ENCODE measurements at regions not wholly inside any gene's neighbourhood (a gene's known extent, or its start where the extent isn't known, plus 50 kb on each side); places are given as distances from the start of the nearest gene placed in this dataset.

DNA sequence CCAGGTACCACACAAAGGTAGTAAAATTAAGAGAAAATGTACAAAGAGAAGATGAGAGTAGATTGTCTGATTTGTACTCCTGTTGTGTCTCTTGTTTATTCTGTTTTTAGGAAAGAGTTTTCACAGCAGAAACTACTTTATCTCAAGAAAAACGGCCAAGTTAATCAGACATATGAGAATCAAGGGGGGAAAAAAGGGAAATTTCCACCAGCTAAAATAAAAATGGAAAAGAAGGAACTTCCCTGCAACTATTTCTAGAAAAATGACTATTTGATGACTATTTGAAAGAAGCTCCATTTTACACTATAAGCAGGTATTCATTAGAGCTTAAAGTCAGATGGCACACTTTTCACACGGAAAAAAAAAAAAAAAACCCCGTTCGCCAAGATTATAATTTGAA, 56.5 kb downstream of the EPRS1 start:
- TF ChIP-seq MXI1 (conservative IDR thresholded peaks at IDR 0.05; ENCODE audit: poor library complexity, severe bottlenecking), result no peak
- TF ChIP-seq CTCF (IDR thresholded peaks at IDR 0.05; ENCODE audit: poor library complexity, severe bottlenecking), result no peak
- no peak for TF ChIP-seq RAD21 (conservative IDR thresholded peaks at IDR 0.05)
- TF ChIP-seq EP300 (conservative IDR thresholded peaks at IDR 0.05; ENCODE audit: poor library complexity, severe bottlenecking), result no peak
- TF ChIP-seq SMC3 (conservative IDR thresholded peaks at IDR 0.05; ENCODE audit: poor library complexity), result no peak
- no peak for TF ChIP-seq REST (IDR thresholded peaks at IDR 0.05; ENCODE audit: borderline replicate concordance)
- TF ChIP-seq EZH2 (IDR thresholded peaks at IDR 0.05; ENCODE audit: borderline replicate concordance, insufficient read depth, low read length, poor library complexity, severe bottlenecking), result no peak
- TF ChIP-seq POLR2AphosphoS5 (IDR thresholded peaks at IDR 0.05), result no peak
- no peak for TF ChIP-seq TAF1 (IDR thresholded peaks at IDR 0.05; ENCODE audit: low read depth)
- H3K27ac ChIP-seq (ENCODE audit: low read length), result no peak overlapping the region
- no peaks in the 10 kb centered on the region for H3K9me3 ChIP-seq (ENCODE audit: low read length)
- no peak overlapping the region for H3K9ac ChIP-seq (ENCODE audit: low read length)
- no peaks in the 10 kb centered on the region for H4K20me1 ChIP-seq (ENCODE audit: insufficient read depth)
- H3K4me3 ChIP-seq (ENCODE audit: low read length), result no peak overlapping the region
- no peak overlapping the region for H2AFZ ChIP-seq (ENCODE audit: low read depth, low read length)
- no peaks in the 10 kb centered on the region for H3K9me2 ChIP-seq (ENCODE audit: insufficient read depth, low read length)
- H3K4me2 ChIP-seq (ENCODE audit: low read length), result no peak overlapping the region
- no peaks in the 10 kb centered on the region for H3K79me2 ChIP-seq (replicated peaks; ENCODE audit: insufficient read depth, low read length)
- no peaks in the 10 kb centered on the region for H3K27me3 ChIP-seq (ENCODE audit: insufficient read depth, low read depth, low read length)
- H3K36me3 ChIP-seq (ENCODE audit: insufficient read depth, low read length), result no peaks in the 10 kb centered on the region
- no peaks in the 10 kb centered on the region for H3F3A ChIP-seq (ENCODE audit: insufficient read depth, low read length, poor library complexity, severe bottlenecking)

DNA sequence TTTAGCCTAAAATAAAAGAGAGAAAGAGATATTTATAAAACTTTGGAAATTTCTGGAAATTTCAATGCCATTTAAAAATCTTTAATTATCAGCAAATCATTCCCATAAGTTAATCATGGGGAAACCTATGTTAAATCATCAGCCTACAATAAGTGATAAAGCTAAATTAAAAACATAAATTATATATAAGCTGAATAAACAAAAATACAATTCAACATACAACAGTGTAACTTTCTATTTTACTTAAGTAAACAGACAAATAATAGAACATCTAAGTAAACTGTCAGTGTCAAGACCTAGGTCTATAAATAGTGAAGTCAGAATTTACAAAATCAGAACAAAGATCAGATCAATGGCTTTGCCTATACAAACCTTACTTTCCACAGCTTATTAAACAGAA, 57.5 kb downstream of the EPRS1 start:
- Histone ChIP-seq H3K4me3 (ENCODE audit: low read length) (no peak overlapping the region), H3K27ac (ENCODE audit: low read length) (no peak overlapping the region), H3K9ac (ENCODE audit: low read length) (no peak overlapping the region), H3K9me2 (ENCODE audit: insufficient read depth, low read length) (no peaks in the 10 kb centered on the region), H3K4me2 (ENCODE audit: low read length) (no peak overlapping the region), H3K9me3 (ENCODE audit: low read length) (no peaks in the 10 kb centered on the region), H2AFZ (ENCODE audit: low read depth, low read length) (no peak overlapping the region), H3K27me3 (ENCODE audit: insufficient read depth, low read depth, low read length) (no peaks in the 10 kb centered on the region), H3K79me2 (replicated peaks; ENCODE audit: insufficient read depth, low read length) (no peaks in the 10 kb centered on the region), H4K20me1 (ENCODE audit: insufficient read depth) (no peaks in the 10 kb centered on the region), H3F3A (ENCODE audit: insufficient read depth, low read length, poor library complexity, severe bottlenecking) (no peaks in the 10 kb centered on the region), H3K36me3 (ENCODE audit: insufficient read depth, low read length) (no peaks in the 10 kb centered on the region)
- TF ChIP-seq CTCF (IDR thresholded peaks at IDR 0.05; ENCODE audit: poor library complexity, severe bottlenecking), result no peak
- TF ChIP-seq TAF1 (IDR thresholded peaks at IDR 0.05; ENCODE audit: low read depth), result no peak
- TF ChIP-seq POLR2AphosphoS5 (IDR thresholded peaks at IDR 0.05), result no peak
- no peak for TF ChIP-seq REST (IDR thresholded peaks at IDR 0.05; ENCODE audit: borderline replicate concordance)
- TF ChIP-seq SMC3 (conservative IDR thresholded peaks at IDR 0.05; ENCODE audit: poor library complexity), result no peak
- no peak for TF ChIP-seq MXI1 (conservative IDR thresholded peaks at IDR 0.05; ENCODE audit: poor library complexity, severe bottlenecking)
- no peak for TF ChIP-seq EZH2 (IDR thresholded peaks at IDR 0.05; ENCODE audit: borderline replicate concordance, insufficient read depth, low read length, poor library complexity, severe bottlenecking)
- no peak for TF ChIP-seq EP300 (conservative IDR thresholded peaks at IDR 0.05; ENCODE audit: poor library complexity, severe bottlenecking)
- TF ChIP-seq RAD21 (conservative IDR thresholded peaks at IDR 0.05), result no peak
